Mesenchymal stem cell (in vitro differentiated cells and primary cell): ENCODE measurements at regions not wholly inside any gene's neighbourhood (a gene's known extent, or its start where the extent isn't known, plus 50 kb on each side); places are given as distances from the start of the nearest gene placed in this dataset.

Source experiments
- DNase-seq: peaks from one replicate; pipeline ENCODE4 v3.0.0-alpha.2; 2013
- H2AFZ ChIP-seq: one replicate; pipeline ENCODE4 v1.6.1; 2013; ENCODE audit warnings: low read depth, mild to moderate bottlenecking, control low read depth, inconsistent platforms, low read length, moderate library complexity
- H2AK5ac ChIP-seq: 2 replicates; pipeline ENCODE4 v1.6.1; 2013; ENCODE audit warnings: low read length, moderate library complexity, mild to moderate bottlenecking, inconsistent platforms; ENCODE audit not compliant: severe bottlenecking
- H2BK120ac ChIP-seq: one replicate; pipeline ENCODE4 v1.6.1; 2013; ENCODE audit warnings: low read depth, mild to moderate bottlenecking, inconsistent platforms, low read length, moderate library complexity
- H2BK12ac ChIP-seq, 2 experiments: one replicate each; pipeline ENCODE4 v1.6.1; 2013; ENCODE audit warnings: inconsistent platforms in 2 of 2, low read length in 2 of 2, mild to moderate bottlenecking in 2 of 2, moderate library complexity in 2 of 2, control low read depth in 1 of 2
- H2BK15ac ChIP-seq: one replicate; pipeline ENCODE4 v1.6.1; 2013; ENCODE audit warnings: mild to moderate bottlenecking, low read depth, inconsistent platforms; ENCODE audit not compliant: poor library complexity, severe bottlenecking
- H2BK5ac ChIP-seq: 2 replicates; pipeline ENCODE4 v1.6.1; 2013; ENCODE audit warnings: low read depth, mild to moderate bottlenecking, low read length, control low read depth, inconsistent platforms; ENCODE audit not compliant: poor library complexity, severe bottlenecking
- H3K14ac ChIP-seq, 2 experiments: one replicate each; pipeline ENCODE4 v1.6.1; 2013; ENCODE audit warnings: inconsistent platforms in 2 of 2, low read length in 2 of 2, control low read depth in 1 of 2, mild to moderate bottlenecking in 1 of 2, moderate library complexity in 1 of 2
- H3K18ac ChIP-seq, 2 experiments: one replicate each; pipeline ENCODE4 v1.6.1; 2013; ENCODE audit warnings: inconsistent platforms in 2 of 2, low read length in 2 of 2, control low read depth in 1 of 2, low read depth in 1 of 2, mild to moderate bottlenecking in 1 of 2
- H3K23ac ChIP-seq, 2 experiments: one replicate each; pipeline ENCODE4 v1.6.1; 2013; ENCODE audit warnings: inconsistent platforms in 2 of 2, low read length in 2 of 2, mild to moderate bottlenecking in 2 of 2, moderate library complexity in 2 of 2, control low read depth in 1 of 2
- H3K27ac ChIP-seq: 2 replicates; pipeline ENCODE4 v1.5.1; 2013; ENCODE audit warnings: mild to moderate bottlenecking, moderate library complexity, low read length, control low read depth, inconsistent platforms; ENCODE audit not compliant: poor library complexity, severe bottlenecking
- H3K27me3 ChIP-seq, 2 experiments: 2 replicates each; pipeline versions ENCODE4 v1.6.1 to v1.7.0; 2013; ENCODE audit warnings: low read length in 2 of 2, mild to moderate bottlenecking in 2 of 2, moderate library complexity in 2 of 2, control low read depth in 1 of 2, inconsistent platforms in 1 of 2; ENCODE audit not compliant: control insufficient read depth in 1 of 2, insufficient read depth in 1 of 2
- H3K36me3 ChIP-seq, 2 experiments: 2 replicates each; pipeline versions ENCODE4 v1.6.1 to v1.7.0; 2013; ENCODE audit warnings: low read length in 2 of 2, control low read depth in 1 of 2, inconsistent platforms in 1 of 2, low read depth in 1 of 2, mild to moderate bottlenecking in 1 of 2; ENCODE audit not compliant: insufficient read depth in 2 of 2, control insufficient read depth in 1 of 2
- H3K4ac ChIP-seq, 2 experiments: one replicate each; pipeline ENCODE4 v1.6.1; 2013; ENCODE audit warnings: inconsistent platforms in 2 of 2, low read length in 2 of 2, mild to moderate bottlenecking in 2 of 2, moderate library complexity in 2 of 2, control low read depth in 1 of 2, low read depth in 1 of 2
- H3K4me1 ChIP-seq: 2 replicates; pipeline ENCODE4 v1.6.1; 2013; ENCODE audit warnings: low read depth, low read length, control low read depth; ENCODE audit not compliant: control insufficient read depth, insufficient read depth
- H3K4me2 ChIP-seq: 2 replicates; pipeline ENCODE4 v1.6.1; 2013; ENCODE audit warnings: low read length, mild to moderate bottlenecking, inconsistent platforms; ENCODE audit not compliant: poor library complexity, severe bottlenecking
- H3K4me3 ChIP-seq, 2 experiments: 2 replicates each; pipeline versions ENCODE4 v1.5.1 to v1.7.0; 2013; ENCODE audit warnings: low read length in 2 of 2, mild to moderate bottlenecking in 2 of 2, control low read depth in 1 of 2, low read depth in 1 of 2; ENCODE audit not compliant: insufficient read depth in 1 of 2
- H3K79me1 ChIP-seq: replicated peaks from 2 replicates; pipeline ENCODE4 v1.6.1; 2013; ENCODE audit warnings: mild to moderate bottlenecking, control low read depth, low read length, inconsistent platforms; ENCODE audit not compliant: poor library complexity, severe bottlenecking
- H3K9ac ChIP-seq: 2 replicates; pipeline ENCODE4 v1.7.0; 2013; ENCODE audit warnings: mild to moderate bottlenecking, low read length, moderate library complexity
- H3K9me3 ChIP-seq: 2 replicates; pipeline ENCODE4 v1.7.0; 2013; ENCODE audit warnings: mild to moderate bottlenecking, low read length; ENCODE audit not compliant: control insufficient read depth
- H4K8ac ChIP-seq: one replicate; pipeline ENCODE4 v1.6.1; 2013; ENCODE audit warnings: inconsistent platforms, mild to moderate bottlenecking, low read length, moderate library complexity
- H4K91ac ChIP-seq: one replicate; pipeline ENCODE4 v1.6.1; 2013; ENCODE audit warnings: mild to moderate bottlenecking, low read length, inconsistent platforms
- WGBS: methylation state at CpG from one replicate; pipeline ENCODE4 v1.1.7; 2013; ENCODE audit warnings: mixed read lengths; 5-methylcytosine and 5-hydroxymethylcytosine counted together

GRCh38 chr13:42715909-42716308 is 65.5 kb upstream of the FAM216B start:
- 94% methylated on average over 1 of the region's 3 CpGs for WGBS
- peaks cover 1% of the 10 kb centered on the region for H3K4me1 ChIP-seq
- no peak overlapping the region for H2AK5ac ChIP-seq
- no peaks in the 10 kb centered on the region for H3K79me1 ChIP-seq
- peak overlapping the region; percentile 75 for H4K8ac ChIP-seq
- H3K4ac ChIP-seq: no peak overlapping the region
- H3K14ac ChIP-seq: no peak overlapping the region
- H3K27me3 ChIP-seq: no peaks in the 10 kb centered on the region
- H3K4me3 ChIP-seq: no peak overlapping the region
- no peak overlapping the region for H2BK12ac ChIP-seq
- H3K23ac ChIP-seq: no peak overlapping the region
- no peak overlapping the region for H3K4me2 ChIP-seq
- no peak overlapping the region for H3K27ac ChIP-seq
- no peak overlapping the region for H3K18ac ChIP-seq
- DNase-seq: no peak
- H2AFZ ChIP-seq: no peak overlapping the region
- H3K9me3 ChIP-seq: no peaks in the 10 kb centered on the region
- no peak overlapping the region for H2BK15ac ChIP-seq
- no peak overlapping the region for H2BK120ac ChIP-seq
- no peaks in the 10 kb centered on the region for H3K36me3 ChIP-seq
- no peak overlapping the region for H4K91ac ChIP-seq
- no peak overlapping the region for H2BK5ac ChIP-seq
- H3K9ac ChIP-seq: no peak overlapping the region

- no peak overlapping the region for H3K9ac ChIP-seq
- no peaks in the 10 kb centered on the region for H3K36me3 ChIP-seq
- peaks cover 1% of the 10 kb centered on the region for H3K4me1 ChIP-seq
- no peak overlapping the region for H3K27ac ChIP-seq
- no peak overlapping the region for H2BK15ac ChIP-seq
- no peak overlapping the region for H3K18ac ChIP-seq
- no CpG with 5 or more reads among the region's 1 CpG for WGBS
- no peak overlapping the region for H2BK5ac ChIP-seq
- no peaks in the 10 kb centered on the region for H3K27me3 ChIP-seq
- DNase-seq: no peak
- no peak overlapping the region for H3K4me2 ChIP-seq
- no peak overlapping the region for H2BK120ac ChIP-seq
- no peak overlapping the region for H4K91ac ChIP-seq
- no peak overlapping the region for H3K4ac ChIP-seq
- no peak overlapping the region for H3K4me3 ChIP-seq
- H2AK5ac ChIP-seq: no peak overlapping the region
- H3K23ac ChIP-seq: no peak overlapping the region
- no peaks in the 10 kb centered on the region for H3K79me1 ChIP-seq
- no peak overlapping the region for H2AFZ ChIP-seq
- H2BK12ac ChIP-seq: no peak overlapping the region
- no peak overlapping the region for H4K8ac ChIP-seq
- H3K14ac ChIP-seq: no peak overlapping the region
- no peaks in the 10 kb centered on the region for H3K9me3 ChIP-seq
Measured at GRCh38 chr13:42717176-42717575, 64.2 kb upstream of the FAM216B start.

DNA sequence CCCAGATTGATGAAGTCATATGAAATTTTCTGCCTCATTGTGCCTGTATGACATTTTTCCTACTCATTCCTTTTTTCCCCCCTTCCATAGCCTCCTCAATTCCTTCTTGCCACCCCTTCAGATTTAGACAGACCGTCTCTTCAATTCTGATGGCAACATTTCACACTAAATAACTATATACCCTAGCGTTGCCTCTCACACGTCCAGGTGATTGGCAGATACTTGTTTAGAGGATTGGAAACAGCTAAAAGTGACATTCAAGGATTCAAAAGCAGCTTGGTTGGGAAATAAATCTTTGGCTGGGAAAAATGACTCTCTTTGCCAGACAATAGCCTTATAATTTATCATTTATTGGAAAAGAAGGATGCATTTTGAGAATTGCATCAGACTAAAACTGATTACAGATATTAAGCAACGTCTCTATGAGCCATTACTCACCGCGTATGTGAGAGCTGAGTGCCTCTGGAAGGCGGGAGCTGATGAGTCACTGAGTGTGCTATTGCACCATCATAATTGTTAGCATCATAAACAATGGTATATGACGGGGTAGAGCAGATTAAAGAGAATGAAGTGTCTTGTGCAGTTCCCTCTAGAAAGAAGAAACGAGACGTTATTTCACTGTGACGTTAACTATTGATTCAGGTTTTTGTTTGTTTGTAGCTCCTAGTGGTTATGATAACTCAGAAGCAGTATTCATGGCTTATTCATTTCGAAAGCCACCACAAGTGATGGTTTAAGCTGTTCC is 61.1 kb upstream of the FAM216B start:
- no peak overlapping the region for H4K8ac ChIP-seq
- peak overlapping the region; percentile 28 to 62 for H3K18ac ChIP-seq
- H3K4me1 ChIP-seq: peaks cover 1% of the 10 kb centered on the region
- peak; percentile 99 for DNase-seq
- no peak overlapping the region for H3K4ac ChIP-seq
- peak overlapping the region; percentile 42 for H2BK120ac ChIP-seq
- no peak overlapping the region for H2BK15ac ChIP-seq
- H3K9me3 ChIP-seq: no peaks in the 10 kb centered on the region
- no peak overlapping the region for H2AFZ ChIP-seq
- peak overlapping the region in 1 of 2 experiments; percentile 77 for H2BK12ac ChIP-seq
- H3K27me3 ChIP-seq: no peaks in the 10 kb centered on the region
- peak overlapping the region in 1 of 2 experiments; percentile 51 for H3K4me3 ChIP-seq
- H3K36me3 ChIP-seq: no peaks in the 10 kb centered on the region
- H3K4me2 ChIP-seq: no peak overlapping the region
- H3K9ac ChIP-seq: peak overlapping the region; percentile 77
- no peaks in the 10 kb centered on the region for H3K79me1 ChIP-seq
- WGBS: 14% methylated on average over 11 of the region's 12 CpGs
- no peak overlapping the region for H4K91ac ChIP-seq
- H2AK5ac ChIP-seq: no peak overlapping the region
- H3K23ac ChIP-seq: no peak overlapping the region
- no peak overlapping the region for H3K14ac ChIP-seq
- H3K27ac ChIP-seq: no peak overlapping the region
- no peak overlapping the region for H2BK5ac ChIP-seq

- Histone ChIP-seq H3K4ac (no peak overlapping the region), H2BK5ac (no peak overlapping the region), H3K9me3 (peaks cover under 1% of the 10 kb centered on the region), H3K79me1 (no peaks in the 10 kb centered on the region), H3K14ac (no peak overlapping the region), H3K27me3 (no peaks in the 10 kb centered on the region), H4K91ac (no peak overlapping the region), H3K27ac (no peak overlapping the region), H2BK12ac (no peak overlapping the region), H2AK5ac (no peak overlapping the region), H3K9ac (peak overlapping the region; percentile 77), H3K36me3 (no peaks in the 10 kb centered on the region), H2BK15ac (no peak overlapping the region), H3K23ac (no peak overlapping the region), H3K4me2 (no peak overlapping the region), H2BK120ac (no peak overlapping the region), H3K4me1 (peaks cover 1% of the 10 kb centered on the region), H4K8ac (no peak overlapping the region), H2AFZ (no peak overlapping the region), H3K18ac (no peak overlapping the region), H3K4me3 (peak overlapping the region in 1 of 2 experiments; percentile 51)
- no peak for DNase-seq
- 100% methylated on average over 1 of the region's 2 CpGs for WGBS
Measured at GRCh38 chr13:42720858-42721219, 60.5 kb upstream of the FAM216B start.
